Fibroblast of mammary gland (primary cell): ENCODE measurements at regions not wholly inside any gene's neighbourhood (a gene's known extent, or its start where the extent isn't known, plus 50 kb on each side); places are given as distances from the start of the nearest gene placed in this dataset.

Source experiments
- DNase-seq: peaks from one replicate; pipeline ENCODE4 v3.0.0-alpha.2; 2010; ENCODE audit warnings: low read depth
- H3K4me3 ChIP-seq: 2 replicates; pipeline ENCODE4 v1.5.1; 2011; ENCODE audit warnings: low read depth, mild to moderate bottlenecking, low read length, moderate library complexity; ENCODE audit not compliant: control insufficient read depth
- CTCF ChIP-seq: conservative IDR thresholded peaks from 2 replicates; pipeline ENCODE4 v1.5.1; 2011; ENCODE audit warnings: low read depth, low read length, inconsistent platforms; ENCODE audit not compliant: control insufficient read depth, insufficient read depth

GRCh38 chr12:4849115-4849541 lies 60.6 kb upstream of the KCNA1 start:
- TF ChIP-seq CTCF, result peak; percentile 92
- H3K4me3 ChIP-seq, result no peak overlapping the region
- peak; percentile 60 for DNase-seq

- no peak for DNase-seq
- H3K4me3 ChIP-seq, result no peak overlapping the region
- no peak for TF ChIP-seq CTCF
These were observed 59.8 kb upstream of the KCNA1 start for GRCh38 chr12:4849795-4850345.

DNA sequence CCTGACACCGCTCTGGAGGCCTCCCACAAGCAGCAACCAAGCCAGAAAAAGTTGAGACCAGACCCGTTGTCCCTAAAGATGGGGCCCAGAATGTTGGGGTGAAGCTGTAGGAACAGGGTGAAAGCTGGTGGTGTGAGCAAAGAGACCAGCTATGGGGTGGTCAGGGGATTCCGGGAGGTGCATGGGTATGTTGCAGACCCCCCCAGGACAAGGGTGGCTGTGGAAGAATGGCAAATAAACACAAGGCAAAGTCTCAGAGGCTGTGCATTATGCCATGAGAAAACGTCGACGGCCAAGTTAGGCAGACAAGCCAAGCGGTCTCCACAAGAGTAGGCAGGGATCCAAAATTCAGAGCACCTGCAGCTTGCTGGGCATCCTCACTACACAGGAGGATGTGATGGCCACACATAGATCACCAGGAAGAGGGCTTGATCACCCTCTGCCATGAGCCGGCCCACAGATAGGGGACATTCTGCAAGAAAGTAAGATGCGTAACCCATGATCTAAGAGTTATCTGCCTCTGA lies 58.8 kb upstream of the KCNA1 start:
- H3K4me3 ChIP-seq, result no peak overlapping the region
- no peak for DNase-seq
- TF ChIP-seq CTCF, result no peak

- no peak for TF ChIP-seq CTCF
- no peak for DNase-seq
- no peak overlapping the region for H3K4me3 ChIP-seq
These were observed 57.4 kb upstream of the KCNA1 start for GRCh38 chr12:4852308-4852707.

DNA sequence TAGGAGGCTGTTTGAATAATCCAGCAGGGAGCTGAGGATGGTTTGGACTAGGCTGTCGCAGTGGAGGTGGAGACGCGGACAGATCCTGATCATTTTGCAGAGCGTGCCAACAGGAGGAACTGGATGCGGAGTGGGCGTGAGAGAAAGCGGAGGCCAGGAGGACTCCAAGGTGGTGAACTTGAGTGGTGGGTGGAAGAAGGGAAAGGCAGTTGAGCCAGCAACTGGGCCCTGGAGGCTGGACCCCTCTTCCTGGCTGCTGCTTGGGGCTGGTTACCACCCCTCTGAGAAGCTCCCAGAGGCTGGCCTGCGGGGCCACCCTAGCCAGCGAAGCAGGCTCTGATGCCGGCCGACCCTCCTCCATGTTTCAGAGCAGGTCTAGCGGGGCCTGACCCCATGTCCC lies 56.8 kb upstream of the KCNA1 start:
- no peak for DNase-seq
- TF ChIP-seq CTCF, result no peak
- H3K4me3 ChIP-seq, result no peak overlapping the region

GRCh38 chr12:4855121-4855924 lies 54.4 kb upstream of the KCNA1 start:
- TF ChIP-seq CTCF, result peak; percentile 80
- DNase-seq, result peak; percentile 82
- H3K4me3 ChIP-seq, result no peak overlapping the region
